ENCODE measurements at regions not wholly inside any gene's neighbourhood (a gene's known extent, or its start where the extent isn't known, plus 50 kb on each side); places are given as distances from the start of the nearest gene placed in this dataset.

DNA sequence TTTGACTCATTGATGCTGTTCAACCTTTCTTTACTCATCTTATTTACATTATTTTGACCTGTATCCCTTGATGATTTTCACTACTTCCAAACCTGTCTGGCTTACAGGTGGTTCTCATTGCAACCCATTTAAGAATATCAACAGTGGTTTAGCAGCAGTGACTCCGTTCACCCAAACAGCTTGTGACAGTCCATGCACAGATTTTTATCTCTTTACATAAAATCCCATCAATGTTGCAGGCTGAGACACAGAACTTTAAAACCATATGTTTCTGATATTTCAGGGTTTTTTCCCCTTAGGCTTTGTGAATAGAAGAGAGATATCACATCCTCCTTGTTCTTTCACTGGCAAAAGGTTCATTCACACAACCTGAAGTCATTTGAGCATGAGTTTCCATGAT, 149.1 kb upstream of the CDIN1 start:
- no peak overlapping the region for H3K4ac ChIP-seq (ENCODE audit: low read depth, low read length)
- H3K4me1 ChIP-seq (ENCODE audit: insufficient read depth, low read length) = peaks cover 8% of the 10 kb centered on the region; the same call in 1 of the 2 replicates
- H2BK5ac ChIP-seq (ENCODE audit: insufficient read length, low read length) = no peak overlapping the region
- H3K4me2 ChIP-seq (ENCODE audit: insufficient read depth, insufficient read length, low read length) = no peak overlapping the region
- no peak overlapping the region for H4K8ac ChIP-seq (replicated peaks; ENCODE audit: insufficient read length, low read depth, low read length)
- H3K79me2 ChIP-seq (ENCODE audit: insufficient read depth, low read length) = no peaks in the 10 kb centered on the region
- H3K14ac ChIP-seq (ENCODE audit: insufficient read depth, low read length) = no peak overlapping the region
- Mint-ChIP-seq H3K9me3 (no peaks in the 10 kb centered on the region), H3K4me3 (no peak overlapping the region), H3K36me3 (ENCODE audit: insufficient read depth in 1 of 3, low read depth in 3 of 3) (no peaks in the 10 kb centered on the region), H3K4me1 (peaks cover 13 to 16% of the 10 kb centered on the region in 2 experiments; a peak in 3 of 4 replicates), H3K27me3 (ENCODE audit: low read depth) (no peaks in the 10 kb centered on the region), H3K27ac (no peak overlapping the region)
- no peak overlapping the region for H3K18ac ChIP-seq (ENCODE audit: insufficient read length, low read depth, low read length)
- H3K23me2 ChIP-seq (ENCODE audit: insufficient read length, low read depth, low read length, poor library complexity, severe bottlenecking) = no peaks in the 10 kb centered on the region
- H4K91ac ChIP-seq (ENCODE audit: insufficient read length, low read depth, low read length) = no peak overlapping the region
- H3K9me3 ChIP-seq (ENCODE audit: control insufficient read depth, low read depth, low read length) = no peaks in the 10 kb centered on the region
- no peak overlapping the region for H3K27ac ChIP-seq (ENCODE audit: insufficient read length, low read depth, low read length)
- no peaks in the 10 kb centered on the region for H3K79me1 ChIP-seq (ENCODE audit: insufficient read depth, low read depth, low read length, poor library complexity, severe bottlenecking)
- no peak for DNase-seq
- no peak overlapping the region for H2AK5ac ChIP-seq (ENCODE audit: insufficient read length, low read length)
- no peak overlapping the region for H3K56ac ChIP-seq (ENCODE audit: insufficient read length, low read depth, low read length)
- H2BK120ac ChIP-seq (ENCODE audit: low read depth, low read length, poor library complexity, severe bottlenecking) = no peak overlapping the region
- TF ChIP-seq, protein P1, sequence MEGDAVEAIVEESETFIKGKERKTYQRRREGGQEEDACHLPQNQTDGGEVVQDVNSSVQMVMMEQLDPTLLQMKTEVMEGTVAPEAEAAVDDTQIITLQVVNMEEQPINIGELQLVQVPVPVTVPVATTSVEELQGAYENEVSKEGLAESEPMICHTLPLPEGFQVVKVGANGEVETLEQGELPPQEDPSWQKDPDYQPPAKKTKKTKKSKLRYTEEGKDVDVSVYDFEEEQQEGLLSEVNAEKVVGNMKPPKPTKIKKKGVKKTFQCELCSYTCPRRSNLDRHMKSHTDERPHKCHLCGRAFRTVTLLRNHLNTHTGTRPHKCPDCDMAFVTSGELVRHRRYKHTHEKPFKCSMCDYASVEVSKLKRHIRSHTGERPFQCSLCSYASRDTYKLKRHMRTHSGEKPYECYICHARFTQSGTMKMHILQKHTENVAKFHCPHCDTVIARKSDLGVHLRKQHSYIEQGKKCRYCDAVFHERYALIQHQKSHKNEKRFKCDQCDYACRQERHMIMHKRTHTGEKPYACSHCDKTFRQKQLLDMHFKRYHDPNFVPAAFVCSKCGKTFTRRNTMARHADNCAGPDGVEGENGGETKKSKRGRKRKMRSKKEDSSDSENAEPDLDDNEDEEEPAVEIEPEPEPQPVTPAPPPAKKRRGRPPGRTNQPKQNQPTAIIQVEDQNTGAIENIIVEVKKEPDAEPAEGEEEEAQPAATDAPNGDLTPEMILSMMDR (conservative IDR thresholded peaks at IDR 0.05) = no peak
- no peak overlapping the region for H2BK15ac ChIP-seq (ENCODE audit: low read depth, low read length)
- no peaks in the 10 kb centered on the region for H4K20me1 ChIP-seq (ENCODE audit: control insufficient read depth, insufficient read depth, insufficient read length)
- no peak overlapping the region for H2AFZ ChIP-seq (ENCODE audit: low read length)
- H3K23ac ChIP-seq (ENCODE audit: insufficient read length, low read depth, low read length) = no peak overlapping the region
- no peaks in the 10 kb centered on the region for H3K27me3 ChIP-seq (ENCODE audit: insufficient read depth, low read length)
- no CpG with 5 or more reads among the region's 1 CpG for WGBS (ENCODE audit: extremely low coverage, insufficient read length, low lambda C conversion rate)
- H3K9ac ChIP-seq (ENCODE audit: extremely low read depth, insufficient read length, low read length) = no peak overlapping the region
- H2BK20ac ChIP-seq (ENCODE audit: low read depth, low read length, poor library complexity, severe bottlenecking) = no peak overlapping the region
- H2BK12ac ChIP-seq (ENCODE audit: insufficient read length, low read depth, low read length) = no peak overlapping the region
- no peak overlapping the region for H3T11ph ChIP-seq (ENCODE audit: low read length)
- no peak overlapping the region for H4K5ac ChIP-seq (ENCODE audit: insufficient read length, low read depth, low read length)

Measured in H9 (cell line).